ENCODE measurements at regions not wholly inside any gene's neighbourhood (a gene's known extent, or its start where the extent isn't known, plus 50 kb on each side); places are given as distances from the start of the nearest gene placed in this dataset.
A peak's percentile ranks its signal among the peaks of the same experiment; 100 is the strongest.

- no peaks in the 10 kb centered on the region for H3K9me2 ChIP-seq (replicated peaks; ENCODE audit: insufficient read depth, low read length)
- no peaks in the 10 kb centered on the region for H4K20me1 ChIP-seq (ENCODE audit: insufficient read depth, low read length)
- DNase-seq = no peak
- H3K27me3 ChIP-seq (replicated peaks; ENCODE audit: insufficient read depth, low read length) = no peaks in the 10 kb centered on the region
- no peak overlapping the region for H3K9ac ChIP-seq (ENCODE audit: low read length)
- peaks cover 17% of the 10 kb centered on the region for H3F3A ChIP-seq (ENCODE audit: insufficient read depth, low read length)
- TF ChIP-seq EZH2phosphoT487 (IDR thresholded peaks at IDR 0.05; ENCODE audit: low read length) (no peak), EZH2 (optimal IDR thresholded peaks at IDR 0.05; ENCODE audit: low read depth, low read length) (no peak), CTCF (IDR thresholded peaks at IDR 0.05; ENCODE audit: low read length) (no peak)
- no peak overlapping the region for H3K27ac ChIP-seq (ENCODE audit: low read length)
- no peak overlapping the region for H2AFZ ChIP-seq (ENCODE audit: low read length)
- peaks cover 9% of the 10 kb centered on the region for H3K4me1 ChIP-seq (ENCODE audit: low read length)
- H3K4me2 ChIP-seq (ENCODE audit: low read depth, low read length) = no peak overlapping the region
- no peaks in the 10 kb centered on the region for H3K36me3 ChIP-seq (replicated peaks; ENCODE audit: insufficient read depth, low read length)
- H3K4me3 ChIP-seq (ENCODE audit: low read length) = no peak overlapping the region
- H3K9me3 ChIP-seq (replicated peaks; ENCODE audit: insufficient read depth, low read length) = no peaks in the 10 kb centered on the region
- H3K79me2 ChIP-seq (ENCODE audit: low read length) = no peaks in the 10 kb centered on the region
Observed at GRCh38 chr18:22734791-22735627, 198.1 kb upstream of the RBBP8 start.

GRCh38 chr18:22737054-22737453 is 196.1 kb upstream of the RBBP8 start:
- Histone ChIP-seq H3K9ac (ENCODE audit: low read length) (no peak overlapping the region), H3K79me2 (ENCODE audit: low read length) (no peaks in the 10 kb centered on the region), H3F3A (ENCODE audit: insufficient read depth, low read length) (peaks cover 24% of the 10 kb centered on the region), H3K27me3 (replicated peaks; ENCODE audit: insufficient read depth, low read length) (no peaks in the 10 kb centered on the region), H3K4me2 (ENCODE audit: low read depth, low read length) (no peak overlapping the region), H3K9me3 (replicated peaks; ENCODE audit: insufficient read depth, low read length) (no peaks in the 10 kb centered on the region), H3K36me3 (replicated peaks; ENCODE audit: insufficient read depth, low read length) (no peaks in the 10 kb centered on the region), H4K20me1 (ENCODE audit: insufficient read depth, low read length) (no peaks in the 10 kb centered on the region), H3K27ac (ENCODE audit: low read length) (no peak overlapping the region), H2AFZ (ENCODE audit: low read length) (no peak overlapping the region), H3K4me1 (ENCODE audit: low read length) (peaks cover 20% of the 10 kb centered on the region), H3K4me3 (ENCODE audit: low read length) (no peak overlapping the region), H3K9me2 (replicated peaks; ENCODE audit: insufficient read depth, low read length) (no peaks in the 10 kb centered on the region)
- DNase-seq = no peak
- TF ChIP-seq EZH2 (optimal IDR thresholded peaks at IDR 0.05; ENCODE audit: low read depth, low read length) = no peak
- TF ChIP-seq EZH2phosphoT487 (IDR thresholded peaks at IDR 0.05; ENCODE audit: low read length) = no peak
- no peak for TF ChIP-seq CTCF (IDR thresholded peaks at IDR 0.05; ENCODE audit: low read length)

GRCh38 chr18:22739061-22739642 is 194.0 kb upstream of the RBBP8 start:
- H3K27me3 ChIP-seq (replicated peaks; ENCODE audit: insufficient read depth, low read length) = no peaks in the 10 kb centered on the region
- H3K36me3 ChIP-seq (replicated peaks; ENCODE audit: insufficient read depth, low read length) = no peaks in the 10 kb centered on the region
- H3K4me3 ChIP-seq (ENCODE audit: low read length) = no peak overlapping the region
- H3K79me2 ChIP-seq (ENCODE audit: low read length) = no peaks in the 10 kb centered on the region
- H3K9ac ChIP-seq (ENCODE audit: low read length) = peak overlapping the region; percentile 43
- DNase-seq = peak; percentile 89
- H4K20me1 ChIP-seq (ENCODE audit: insufficient read depth, low read length) = no peaks in the 10 kb centered on the region
- no peak overlapping the region for H2AFZ ChIP-seq (ENCODE audit: low read length)
- peaks cover 24% of the 10 kb centered on the region for H3F3A ChIP-seq (ENCODE audit: insufficient read depth, low read length)
- peaks cover 26% of the 10 kb centered on the region for H3K4me1 ChIP-seq (ENCODE audit: low read length)
- TF ChIP-seq EZH2phosphoT487 (IDR thresholded peaks at IDR 0.05; ENCODE audit: low read length) (no peak), EZH2 (optimal IDR thresholded peaks at IDR 0.05; ENCODE audit: low read depth, low read length) (no peak), CTCF (IDR thresholded peaks at IDR 0.05; ENCODE audit: low read length) (no peak)
- H3K9me2 ChIP-seq (replicated peaks; ENCODE audit: insufficient read depth, low read length) = no peaks in the 10 kb centered on the region
- H3K4me2 ChIP-seq (ENCODE audit: low read depth, low read length) = peak overlapping the region; percentile 68; the same call in 1 of the 2 replicates
- peak overlapping the region; percentile 89 for H3K27ac ChIP-seq (ENCODE audit: low read length)
- no peaks in the 10 kb centered on the region; the same call in 1 of the 2 replicates for H3K9me3 ChIP-seq (replicated peaks; ENCODE audit: insufficient read depth, low read length)

Data from MM.1S (cell line).